Naive thymus-derived CD8-positive, alpha-beta T cell (primary cell): ENCODE measurements at regions not wholly inside any gene's neighbourhood (a gene's known extent, or its start where the extent isn't known, plus 50 kb on each side); places are given as distances from the start of the nearest gene placed in this dataset.

Experiments used
- ATAC-seq, 2 donors: fragments of 150-1000 bp; cut with Tn5 transposase in 1 of 2; sonication (Bioruptor Pico), chemical (Tn5 transposase) in 1 of 2; 1 replicate in 1 of 2; 2 replicates in 1 of 2; pipeline ENCODE4 v1.10.0; 2021; ENCODE audit warnings: mild to moderate bottlenecking in 2 of 2, moderate library complexity in 2 of 2
- POLR2A ChIA-PET: fragments of 350-600 bp; sonication (Branson Sonifier 250); formaldehyde crosslinking; loops from one replicate; lab custom pipeline; 2021; ENCODE audit warnings: antibody characterized with exemption; lab: Charles Lee
- DNase-seq, 10 donors: peaks; one replicate each; pipeline versions ENCODE4 v3.0.0 to v3.0.0-alpha.2; 2020 to 2022
- H3K27ac Mint-ChIP-seq, 10 donors: one replicate each; pipeline ENCODE4 v1.8.0; 2020 to 2022; ENCODE audit warnings: mild to moderate bottlenecking in 10 of 10, mixed read lengths in 10 of 10, moderate library complexity in 4 of 10, inconsistent platforms in 1 of 10
- H3K27me3 Mint-ChIP-seq, 5 donors: one replicate each; pipeline ENCODE4 v1.8.0; 2021 to 2022; ENCODE audit warnings: mixed read lengths in 5 of 5
- H3K36me3 Mint-ChIP-seq, 3 donors: one replicate each; pipeline ENCODE4 v1.8.0; 2020 to 2022; ENCODE audit warnings: mixed read lengths in 3 of 3, mild to moderate bottlenecking in 2 of 3, inconsistent platforms in 1 of 3
- H3K4me1 Mint-ChIP-seq, 4 donors: one replicate each; pipeline ENCODE4 v1.8.0; 2021 to 2022; ENCODE audit warnings: mixed read lengths in 4 of 4
- H3K4me3 Mint-ChIP-seq, 10 donors: one replicate each; pipeline ENCODE4 v1.8.0; 2020 to 2022; ENCODE audit warnings: mild to moderate bottlenecking in 10 of 10, mixed read lengths in 10 of 10, moderate library complexity in 6 of 10, inconsistent platforms in 1 of 10
- H3K9me3 Mint-ChIP-seq, 9 donors: one replicate each; pipeline ENCODE4 v1.8.0; 2020 to 2022; ENCODE audit warnings: mixed read lengths in 9 of 9, mild to moderate bottlenecking in 3 of 9, inconsistent platforms in 1 of 9, moderate library complexity in 1 of 9

- no peak for DNase-seq
- Mint-ChIP-seq H3K9me3 (no peaks in the 10 kb centered on the region), H3K4me1 (peaks cover 0 to 2% (median 0%) of the 10 kb centered on the region in 4 donors), H3K27ac (no peak overlapping the region), H3K4me3 (no peak overlapping the region), H3K27me3 (peaks cover under 1 to 25% (median 12%) of the 10 kb centered on the region in 5 donors), H3K36me3 (no peaks in the 10 kb centered on the region)
- no peak for ATAC-seq
- POLR2A ChIA-PET = no interaction called here
Measured at GRCh38 chr11:111105566-111105965, 140.0 kb upstream of the POU2AF2 start.

DNA sequence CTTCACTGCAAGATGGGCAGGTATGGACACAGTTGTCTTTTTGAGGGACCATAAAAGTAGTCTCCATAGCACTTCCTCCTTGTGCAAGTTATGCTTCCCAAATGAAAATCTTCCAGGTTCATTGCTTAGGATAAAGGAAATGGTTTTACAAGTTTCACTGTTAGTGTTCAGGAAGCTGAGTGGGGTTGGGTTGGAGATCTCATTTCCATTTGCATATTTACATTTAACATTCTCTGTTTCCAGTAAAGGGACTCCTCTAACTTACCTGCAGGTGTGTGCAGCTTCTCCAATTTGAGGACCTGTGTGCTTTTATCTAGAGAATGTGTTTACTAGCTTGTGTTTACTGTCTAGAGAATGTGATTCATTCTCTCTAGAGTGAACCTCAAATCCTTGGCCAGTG lies 141.3 kb upstream of the POU2AF2 start:
- POLR2A ChIA-PET = no interaction called here
- DNase-seq (no peak), ATAC-seq (no peak)
- Mint-ChIP-seq H3K4me3 (no peak overlapping the region), H3K9me3 (no peaks in the 10 kb centered on the region), H3K4me1 (peaks cover 0 to 2% (median 0%) of the 10 kb centered on the region in 4 donors), H3K27me3 (peaks cover 2 to 28% (median 10%) of the 10 kb centered on the region in 5 donors), H3K36me3 (no peaks in the 10 kb centered on the region), H3K27ac (no peak overlapping the region)

DNA sequence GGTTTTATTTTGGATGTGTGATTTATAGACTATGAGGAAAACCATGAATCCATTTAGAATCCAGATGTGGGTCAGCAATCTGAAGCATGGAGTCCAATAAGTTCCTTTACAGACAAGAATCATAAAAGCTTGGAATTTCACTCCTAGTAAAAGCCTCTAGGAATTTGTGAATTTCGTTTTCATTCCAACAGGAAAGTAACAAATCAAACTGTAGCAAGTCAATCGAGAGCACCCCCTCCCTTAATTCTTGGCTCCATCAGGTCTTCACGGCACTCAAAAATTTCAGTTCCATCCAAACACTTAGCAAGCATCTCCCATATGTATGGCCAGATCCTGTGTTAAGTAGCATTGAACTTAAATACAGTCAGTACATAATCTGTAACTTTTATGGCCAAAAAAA lies 143.6 kb upstream of the POU2AF2 start:
- ATAC-seq (no peak), DNase-seq (no peak)
- H3K27me3 Mint-ChIP-seq = peaks cover 5 to 41% (median 16%) of the 10 kb centered on the region in 5 donors
- H3K27ac Mint-ChIP-seq = no peak overlapping the region
- POLR2A ChIA-PET = no interaction called here
- no peaks in the 10 kb centered on the region for H3K9me3 Mint-ChIP-seq
- peaks cover 0 to 2% (median 0%) of the 10 kb centered on the region in 4 donors for H3K4me1 Mint-ChIP-seq
- no peak overlapping the region for H3K4me3 Mint-ChIP-seq
- no peaks in the 10 kb centered on the region for H3K36me3 Mint-ChIP-seq

DNA sequence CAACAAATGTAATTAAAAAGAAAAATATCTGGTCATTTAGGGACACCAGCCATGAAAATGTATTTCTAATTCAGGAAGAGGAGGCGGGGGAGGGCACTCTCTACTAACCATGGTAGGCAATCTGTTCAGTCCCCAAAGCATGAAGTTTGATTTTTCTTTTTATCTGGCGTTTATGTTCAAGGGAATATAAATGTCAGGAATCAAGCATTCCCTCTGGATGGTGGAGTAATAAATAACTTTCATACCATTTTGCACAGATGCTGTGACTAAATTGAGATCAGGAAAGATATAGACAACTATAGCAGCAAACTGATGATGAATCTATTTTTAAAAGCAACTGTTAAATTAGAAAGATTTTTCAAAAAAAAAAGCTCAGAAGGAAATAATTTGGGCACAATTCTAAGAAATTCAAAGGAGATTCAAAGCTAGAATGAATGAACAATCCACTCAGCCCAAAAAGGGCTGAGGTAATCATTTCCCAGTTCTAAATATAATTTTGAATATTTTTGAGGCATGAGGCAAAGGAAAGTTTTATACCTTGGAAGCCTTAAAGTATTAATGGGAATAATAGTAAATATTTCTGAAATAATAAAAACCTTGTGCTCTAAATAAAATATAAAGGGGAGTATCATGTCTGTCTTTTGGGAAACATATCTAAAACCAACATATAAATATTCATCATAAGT lies 146.4 kb upstream of the POU2AF2 start:
- Mint-ChIP-seq H3K36me3 (no peaks in the 10 kb centered on the region), H3K9me3 (no peaks in the 10 kb centered on the region), H3K27me3 (peaks cover 5 to 34% (median 10%) of the 10 kb centered on the region in 5 donors), H3K27ac (no peak overlapping the region), H3K4me3 (no peak overlapping the region), H3K4me1 (peaks cover 0 to 2% (median 0%) of the 10 kb centered on the region in 4 donors)
- DNase-seq = no peak
- POLR2A ChIA-PET = no interaction called here
- ATAC-seq = no peak

- H3K4me3 Mint-ChIP-seq = no peak overlapping the region
- DNase-seq (no peak), ATAC-seq (no peak)
- H3K36me3 Mint-ChIP-seq = no peaks in the 10 kb centered on the region
- H3K27me3 Mint-ChIP-seq = peaks cover 5 to 34% (median 10%) of the 10 kb centered on the region in 5 donors
- H3K9me3 Mint-ChIP-seq = no peaks in the 10 kb centered on the region
- peaks cover 0 to 2% (median 0%) of the 10 kb centered on the region in 4 donors for H3K4me1 Mint-ChIP-seq
- no peak overlapping the region for H3K27ac Mint-ChIP-seq
- POLR2A ChIA-PET = no interaction called here
Measured at GRCh38 chr11:111098091-111098490, 147.4 kb upstream of the POU2AF2 start.

DNA sequence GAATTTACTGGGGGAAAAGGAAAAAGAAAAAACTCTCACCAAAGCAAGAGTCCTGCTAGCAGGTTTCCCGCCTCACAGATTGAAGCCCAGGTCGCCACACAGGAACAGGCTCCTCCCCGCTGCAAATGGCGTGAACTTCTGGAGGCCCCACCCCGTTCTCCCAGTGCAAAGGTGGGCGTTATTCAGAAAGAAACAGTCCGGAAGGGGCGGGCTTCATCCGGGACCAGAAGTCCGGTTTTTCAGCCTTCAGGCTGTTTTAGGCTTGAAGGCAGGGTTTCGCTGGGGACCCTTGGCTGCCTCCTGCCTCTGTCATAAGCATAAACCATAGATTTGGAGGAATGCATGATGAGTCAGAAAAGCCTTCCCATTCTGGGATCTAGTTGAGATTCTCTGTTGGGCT lies 148.3 kb upstream of the POU2AF2 start:
- peaks cover 0 to 2% (median 0%) of the 10 kb centered on the region in 4 donors for H3K4me1 Mint-ChIP-seq
- no peaks in the 10 kb centered on the region for H3K9me3 Mint-ChIP-seq
- H3K27ac Mint-ChIP-seq = no peak overlapping the region
- H3K27me3 Mint-ChIP-seq = peaks cover 5 to 34% (median 10%) of the 10 kb centered on the region in 5 donors
- no peaks in the 10 kb centered on the region for H3K36me3 Mint-ChIP-seq
- DNase-seq (no peak), ATAC-seq (no peak)
- H3K4me3 Mint-ChIP-seq = peak overlapping the region in 8 of 10 donors; percentile 1 to 50 (median 35)
- POLR2A ChIA-PET = no interaction called here

- no peaks in the 10 kb centered on the region for H3K36me3 Mint-ChIP-seq
- ATAC-seq = no peak
- no peaks in the 10 kb centered on the region for H3K4me1 Mint-ChIP-seq
- no peak overlapping the region for H3K27ac Mint-ChIP-seq
- H3K4me3 Mint-ChIP-seq = no peak overlapping the region
- peaks cover 4 to 28% (median 10%) of the 10 kb centered on the region in 5 donors for H3K27me3 Mint-ChIP-seq
- DNase-seq = no peak
- H3K9me3 Mint-ChIP-seq = peaks cover 0 to under 1% (median 0%) of the 10 kb centered on the region in 9 donors
- POLR2A ChIA-PET = no interaction called here
Measured at GRCh38 chr11:111095327-111095726, 150.2 kb upstream of the POU2AF2 start.

GRCh38 chr11:111093061-111093460 lies 152.5 kb upstream of the POU2AF2 start:
- no peak for ATAC-seq
- Mint-ChIP-seq H3K4me3 (no peak overlapping the region), H3K36me3 (no peaks in the 10 kb centered on the region), H3K27ac (no peak overlapping the region), H3K27me3 (peaks cover 5 to 27% (median 15%) of the 10 kb centered on the region in 5 donors), H3K9me3 (peaks cover 0 to 2% (median 0%) of the 10 kb centered on the region in 9 donors), H3K4me1 (no peaks in the 10 kb centered on the region)
- POLR2A ChIA-PET = no interaction called here
- DNase-seq = no peak

- no peaks in the 10 kb centered on the region for H3K4me1 Mint-ChIP-seq
- DNase-seq = no peak
Measured at GRCh38 chr11:111091321-111091938, 154.1 kb upstream of the POU2AF2 start.

DNA sequence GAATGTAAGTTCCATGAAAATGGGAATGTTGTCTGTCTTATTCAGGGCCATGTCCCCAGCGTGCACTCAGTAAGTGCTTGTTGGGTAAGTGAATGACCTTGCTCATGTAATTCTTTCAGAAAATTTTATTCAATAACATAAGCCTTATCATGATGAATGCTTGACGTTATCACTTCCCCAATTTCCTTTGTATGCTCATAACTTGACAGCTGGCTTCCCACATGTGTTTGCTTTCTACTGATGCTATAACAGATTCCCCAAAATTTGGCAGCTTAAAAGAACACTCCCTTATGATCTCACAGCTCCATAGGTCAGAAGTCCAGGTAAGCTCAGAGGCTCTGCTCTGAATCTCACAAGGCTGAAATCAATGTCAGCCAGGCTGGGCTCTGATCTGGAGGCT lies 155.8 kb upstream of the POU2AF2 start:
- H3K36me3 Mint-ChIP-seq = no peaks in the 10 kb centered on the region
- peaks cover 0 to 2% (median 0%) of the 10 kb centered on the region in 9 donors for H3K9me3 Mint-ChIP-seq
- H3K27me3 Mint-ChIP-seq = peaks cover 4 to 15% (median 9%) of the 10 kb centered on the region in 5 donors

More at GRCh38 chr11:111091321-111091938, 154.1 kb upstream of the POU2AF2 start:
- POLR2A ChIA-PET = no interaction called here
- H3K4me3 Mint-ChIP-seq = no peak overlapping the region
- H3K27ac Mint-ChIP-seq = peak overlapping the region in 1 of 10 donors; percentile 36
- H3K9me3 Mint-ChIP-seq = peaks cover 0 to 2% (median 0%) of the 10 kb centered on the region in 9 donors
- H3K36me3 Mint-ChIP-seq = no peaks in the 10 kb centered on the region
- ATAC-seq = no peak
- H3K27me3 Mint-ChIP-seq = peaks cover 4 to 15% (median 14%) of the 10 kb centered on the region in 5 donors

GRCh38 chr11:111088847-111089355 lies 156.6 kb upstream of the POU2AF2 start:
- ATAC-seq (no peak), DNase-seq (no peak)
- Mint-ChIP-seq H3K36me3 (no peaks in the 10 kb centered on the region), H3K27ac (no peak overlapping the region), H3K4me1 (no peaks in the 10 kb centered on the region), H3K27me3 (peaks cover 4 to 15% (median 9%) of the 10 kb centered on the region in 5 donors), H3K9me3 (peaks cover 0 to 2% (median 0%) of the 10 kb centered on the region in 9 donors), H3K4me3 (no peak overlapping the region)
- POLR2A ChIA-PET = no interaction called here

More for the DNA sequence above, 155.8 kb upstream of the POU2AF2 start:
- POLR2A ChIA-PET = no interaction called here
- ATAC-seq = no peak
- no peaks in the 10 kb centered on the region for H3K4me1 Mint-ChIP-seq
- no peak overlapping the region for H3K27ac Mint-ChIP-seq
- no peak overlapping the region for H3K4me3 Mint-ChIP-seq
- no peak for DNase-seq

GRCh38 chr11:111086058-111086457 lies 159.5 kb upstream of the POU2AF2 start:
- H3K4me1 Mint-ChIP-seq = no peaks in the 10 kb centered on the region
- DNase-seq = no peak
- H3K9me3 Mint-ChIP-seq = peaks cover 0 to 2% (median 0%) of the 10 kb centered on the region in 9 donors
- H3K36me3 Mint-ChIP-seq = no peaks in the 10 kb centered on the region
- peaks cover 4 to 9% (median 6%) of the 10 kb centered on the region in 5 donors for H3K27me3 Mint-ChIP-seq
- no peak for ATAC-seq
- no peak overlapping the region for H3K27ac Mint-ChIP-seq
- POLR2A ChIA-PET = no interaction called here
- no peak overlapping the region for H3K4me3 Mint-ChIP-seq

GRCh38 chr11:111082664-111083063 lies 162.9 kb upstream of the POU2AF2 start:
- no peak for ATAC-seq
- POLR2A ChIA-PET = no interaction called here
- no peaks in the 10 kb centered on the region for H3K9me3 Mint-ChIP-seq
- DNase-seq = no peak
- no peak overlapping the region for H3K27ac Mint-ChIP-seq
- H3K36me3 Mint-ChIP-seq = no peaks in the 10 kb centered on the region
- H3K4me1 Mint-ChIP-seq = no peaks in the 10 kb centered on the region
- H3K4me3 Mint-ChIP-seq = no peak overlapping the region
- peaks cover 0 to 8% (median 4%) of the 10 kb centered on the region in 5 donors for H3K27me3 Mint-ChIP-seq
